CD4-positive, alpha-beta T cell (primary cell): ENCODE measurements at regions not wholly inside any gene's neighbourhood (a gene's known extent, or its start where the extent isn't known, plus 50 kb on each side); places are given as distances from the start of the nearest gene placed in this dataset.

Experiments
- ATAC-seq: fragments of 200-7000 bp; cut with Tn5 transposase; one replicate; pipeline ENCODE4 v1.10.0; 2022; ENCODE audit warnings: mild to moderate bottlenecking; ENCODE audit not compliant: poor library complexity
- CTCF ChIA-PET: fragments of 350-600 bp; sonication (Branson Sonifier 250); formaldehyde crosslinking; loops from one replicate; lab custom pipeline; 2021; ENCODE audit warnings: antibody characterized with exemption, inconsistent platforms; lab: Charles Lee
- POLR2A ChIA-PET: fragments of 350-600 bp; sonication (Branson Sonifier 250); formaldehyde crosslinking; loops from one replicate; lab custom pipeline; 2021; ENCODE audit warnings: antibody characterized with exemption, inconsistent platforms; lab: Charles Lee
- DNase-seq, 14 experiments: peaks; one replicate each; pipeline ENCODE4 v3.0.0-alpha.2; 2013 to 2020; ENCODE audit warnings: mixed read lengths in 2 of 14
- H3K27ac ChIP-seq, 2 donors: one replicate each; pipeline versions ENCODE4 v1.5.1 to v1.7.0; 2013; ENCODE audit warnings: low read length in 2 of 2, low read depth in 1 of 2, mild to moderate bottlenecking in 1 of 2
- H3K27me3 ChIP-seq, 2 experiments: 1 replicate in 1 of 2; 2 replicates in 1 of 2; pipeline versions ENCODE4 v1.6.1 to v1.7.0; 2013; ENCODE audit warnings: low read length in 2 of 2, control low read depth in 1 of 2, mild to moderate bottlenecking in 1 of 2, moderate library complexity in 1 of 2; ENCODE audit not compliant: insufficient read depth in 2 of 2, control insufficient read depth in 1 of 2
- H3K36me3 ChIP-seq: one replicate; pipeline ENCODE4 v1.6.1; 2013; ENCODE audit warnings: low read length, control low read depth; ENCODE audit not compliant: insufficient read depth
- H3K4me1 ChIP-seq: one replicate; pipeline ENCODE4 v1.6.1; 2013; ENCODE audit warnings: low read length, control low read depth; ENCODE audit not compliant: insufficient read depth
- H3K4me3 ChIP-seq: one replicate; pipeline ENCODE4 v1.5.1; 2013; ENCODE audit warnings: mild to moderate bottlenecking, low read length, moderate library complexity
- H3K9me3 ChIP-seq, 2 experiments: 1 replicate in 1 of 2; 2 replicates in 1 of 2; pipeline versions ENCODE4 v1.6.1 to v1.7.0; 2013; ENCODE audit warnings: low read length in 2 of 2, mild to moderate bottlenecking in 2 of 2, control low read depth in 1 of 2, moderate library complexity in 1 of 2; ENCODE audit not compliant: control insufficient read depth in 1 of 2, insufficient read depth in 1 of 2
- H3K27ac Mint-ChIP-seq: one replicate; pipeline ENCODE4 v1.8.0; 2020; ENCODE audit warnings: mixed read lengths
- H3K27me3 Mint-ChIP-seq: one replicate; pipeline ENCODE4 v1.8.0; 2021; ENCODE audit warnings: mixed read lengths
- H3K36me3 Mint-ChIP-seq: one replicate; pipeline ENCODE4 v1.8.0; 2021; ENCODE audit warnings: low read depth, mixed read lengths
- H3K4me1 Mint-ChIP-seq: one replicate; pipeline ENCODE4 v1.8.0; 2021; ENCODE audit warnings: low read depth, mixed read lengths
- H3K4me3 Mint-ChIP-seq: one replicate; pipeline ENCODE4 v1.8.0; 2020; ENCODE audit warnings: mild to moderate bottlenecking, mixed read lengths
- H3K9me3 Mint-ChIP-seq: one replicate; pipeline ENCODE4 v1.8.0; 2020; ENCODE audit warnings: mixed read lengths
- CTCF ChIP-seq: fragments of 200-600 bp; IDR thresholded peaks from one replicate; pipeline ENCODE4 v1.8.0; 2022; ENCODE audit warnings: antibody characterized with exemption, mild to moderate bottlenecking
- intact Hi-C, 2 experiments: fragments of 100-400 bp; cut with DNase I in 1 of 2; cut with micrococcal nuclease in 1 of 2; formaldehyde crosslinking; loops; one replicate each; pipeline versions ENCODE4 v1.15.1 to v1.9.0; 2023 to 2025; cut with DNase I, micrococcal nuclease

DNA sequence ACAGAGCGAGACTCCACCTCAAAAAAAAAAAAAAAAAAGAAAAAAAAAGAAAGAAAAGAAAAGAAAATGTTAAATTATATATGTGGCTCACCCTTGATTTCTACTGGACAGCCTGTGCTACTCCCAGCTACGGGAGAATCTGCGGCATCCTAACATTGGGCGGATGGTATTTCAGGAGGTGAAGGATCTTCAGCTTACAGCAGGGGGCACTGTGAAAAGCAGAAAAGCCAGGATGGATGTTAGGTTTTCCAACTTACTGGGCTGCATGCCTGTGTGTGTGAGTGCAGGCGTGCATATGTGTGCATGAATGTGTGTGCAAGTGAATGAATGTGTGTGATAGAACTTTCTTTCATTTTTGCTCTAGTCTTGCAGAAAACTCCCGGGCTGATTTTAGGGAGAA lies 1066.5 kb downstream of the TYW1 start:
- Histone ChIP-seq H3K27me3 (no peaks in the 10 kb centered on the region), H3K27ac (no peak overlapping the region), H3K36me3 (no peaks in the 10 kb centered on the region), H3K4me1 (no peaks in the 10 kb centered on the region), H3K4me3 (no peak overlapping the region), H3K9me3 (peaks cover 0 to 3% of the 10 kb centered on the region in 2 experiments)
- ATAC-seq = no peak
- H3K4me3 Mint-ChIP-seq = no peak overlapping the region
- H3K9me3 Mint-ChIP-seq = peaks cover 3% of the 10 kb centered on the region
- no peak for DNase-seq
- ChIA-PET POLR2A (no interaction called here), CTCF (no interaction called here)
- H3K27me3 Mint-ChIP-seq = no peaks in the 10 kb centered on the region
- intact Hi-C loops = no loop called here
- no peak for TF ChIP-seq CTCF
- H3K4me1 Mint-ChIP-seq = no peaks in the 10 kb centered on the region
- no peak overlapping the region for H3K27ac Mint-ChIP-seq
- no peaks in the 10 kb centered on the region for H3K36me3 Mint-ChIP-seq

DNA sequence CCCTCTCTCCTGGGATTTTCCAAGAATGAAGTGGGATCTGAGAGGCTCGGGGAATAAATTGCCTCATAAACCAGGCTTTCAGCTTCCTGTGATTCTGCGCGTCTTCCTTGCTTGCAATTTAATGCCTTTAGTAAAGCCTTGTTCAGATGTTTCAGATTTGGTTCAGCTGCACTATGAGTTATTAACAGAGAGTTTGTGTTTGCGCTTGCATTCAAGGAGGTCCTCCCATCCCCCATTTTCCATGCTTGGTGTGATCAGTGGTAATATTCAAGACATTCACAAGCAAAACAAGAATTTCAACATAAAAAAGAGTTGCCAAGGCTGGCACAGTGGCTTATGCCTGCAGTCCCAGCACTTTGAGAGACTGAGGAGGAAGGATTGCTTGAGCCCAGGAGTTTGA lies 1068.9 kb downstream of the TYW1 start:
- Histone ChIP-seq H3K4me3 (no peak overlapping the region), H3K4me1 (no peaks in the 10 kb centered on the region), H3K9me3 (peaks cover 0 to 8% of the 10 kb centered on the region in 2 experiments), H3K27me3 (no peaks in the 10 kb centered on the region), H3K27ac (no peak overlapping the region), H3K36me3 (no peaks in the 10 kb centered on the region)
- Mint-ChIP-seq H3K36me3 (no peaks in the 10 kb centered on the region), H3K9me3 (peaks cover 6% of the 10 kb centered on the region), H3K4me3 (no peak overlapping the region), H3K27me3 (no peaks in the 10 kb centered on the region), H3K4me1 (no peaks in the 10 kb centered on the region), H3K27ac (no peak overlapping the region)
- CTCF ChIA-PET = no interaction called here
- ATAC-seq = no peak
- POLR2A ChIA-PET = no interaction called here
- intact Hi-C loops = no loop called here
- TF ChIP-seq CTCF = no peak
- no peak for DNase-seq

DNA sequence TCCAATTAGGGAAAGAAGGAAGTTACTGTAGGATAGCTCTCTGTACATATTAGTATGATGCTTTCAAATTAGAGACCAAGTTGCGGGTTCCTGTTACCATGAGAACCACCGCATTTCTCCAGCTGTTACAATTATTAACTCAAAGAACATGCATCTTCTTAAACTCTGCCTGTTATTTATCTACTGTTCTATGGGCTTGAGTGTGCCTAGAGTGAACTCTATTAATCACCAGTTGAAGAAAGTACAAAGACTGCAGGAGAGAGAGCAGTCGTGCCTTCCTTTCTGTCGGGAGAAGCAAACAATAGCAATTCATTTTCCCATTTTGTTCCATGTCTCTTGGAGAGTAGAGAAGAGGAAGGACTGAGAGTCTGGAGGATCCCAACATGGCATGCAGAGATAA lies 1071.2 kb downstream of the TYW1 start:
- no peaks in the 10 kb centered on the region for H3K27me3 ChIP-seq
- intact Hi-C loops = no loop called here
- no peak overlapping the region for H3K4me3 ChIP-seq
- H3K4me1 ChIP-seq = no peaks in the 10 kb centered on the region
- Mint-ChIP-seq H3K36me3 (no peaks in the 10 kb centered on the region), H3K4me1 (no peaks in the 10 kb centered on the region), H3K9me3 (peaks cover 6% of the 10 kb centered on the region), H3K27ac (no peak overlapping the region), H3K27me3 (no peaks in the 10 kb centered on the region), H3K4me3 (no peak overlapping the region)
- DNase-seq = no peak
- ChIA-PET POLR2A (no interaction called here), CTCF (no interaction called here)
- no peak for ATAC-seq
- no peak overlapping the region for H3K27ac ChIP-seq
- no peak for TF ChIP-seq CTCF
- H3K36me3 ChIP-seq = no peaks in the 10 kb centered on the region
- peaks cover 0 to 12% of the 10 kb centered on the region in 2 experiments for H3K9me3 ChIP-seq
